ENCODE measurements at regions not wholly inside any gene's neighbourhood (a gene's known extent, or its start where the extent isn't known, plus 50 kb on each side); places are given as distances from the start of the nearest gene placed in this dataset.

GRCh38 chr5:167219298-167219697, 1072.1 kb upstream of the WWC1 start:
- Histone ChIP-seq H3K4me1 (ENCODE audit: control insufficient read depth, extremely low read depth, insufficient read depth, low read length) (no peaks in the 10 kb centered on the region), H2AFZ (ENCODE audit: low read depth, low read length) (no peak overlapping the region), H3K27ac (ENCODE audit: insufficient read depth, low read depth, low read length) (no peak overlapping the region), H3K4me2 (ENCODE audit: insufficient read depth, low read length) (no peak overlapping the region), H3K9me1 (replicated peaks; ENCODE audit: control insufficient read depth, extremely low read depth, insufficient read depth, low read length) (no peaks in the 10 kb centered on the region), H3K27me3 (ENCODE audit: control insufficient read depth in 2 of 2, insufficient read depth in 2 of 2, low read length in 2 of 2) (no peaks in the 10 kb centered on the region), H4K20me1 (replicated peaks; ENCODE audit: control insufficient read depth, extremely low read depth, insufficient read depth, low read length) (no peaks in the 10 kb centered on the region), H3K79me2 (ENCODE audit: control insufficient read depth, insufficient read depth, low read length) (no peaks in the 10 kb centered on the region), H3K4me3 (replicated peaks in 1 of 3; ENCODE audit: insufficient read depth in 1 of 3, low read depth in 1 of 3, low read length in 3 of 3) (no peak overlapping the region), H3K9ac (replicated peaks; ENCODE audit: extremely low read depth, insufficient read depth, low read length) (no peak overlapping the region), H3K36me3 (ENCODE audit: control insufficient read depth in 2 of 2, extremely low read depth in 1 of 2, insufficient read depth in 2 of 2, low read length in 2 of 2) (no peaks in the 10 kb centered on the region), H3K9me3 (replicated peaks; ENCODE audit: control insufficient read depth, insufficient read depth, low read length) (no peaks in the 10 kb centered on the region)
- intact Hi-C loops (cut with micrococcal nuclease), result no loop called here
- dilution Hi-C loops (cut with MboI; ENCODE audit: extremely low pct_ligation_motif_present, low sequenced_read_pairs), result no loop called here
- BruUV-seq (replicated peaks), result no TSS peak
- TF ChIP-seq CTCF (IDR thresholded peaks at IDR 0.05; ENCODE audit: extremely low read depth in 1 of 2, insufficient read depth in 1 of 2, low read depth in 1 of 2, low read length in 2 of 2), result no peak
- no peak for TF ChIP-seq MYC (IDR thresholded peaks at IDR 0.05; ENCODE audit: low read depth, low read length)
- no peak for TF ChIP-seq FOS (IDR thresholded peaks at IDR 0.05; ENCODE audit: borderline replicate concordance, insufficient read depth, low read length)
- TF ChIP-seq MAX (IDR thresholded peaks at IDR 0.05; ENCODE audit: insufficient read depth, insufficient read length), result no peak
- no peak for TF ChIP-seq JUN (IDR thresholded peaks at IDR 0.05; ENCODE audit: borderline replicate concordance, insufficient read depth, insufficient read length, low read depth)
- TF ChIP-seq GATA2 (IDR thresholded peaks at IDR 0.05; ENCODE audit: insufficient read depth, insufficient read length, low read depth, low read length), result no peak
- TF ChIP-seq EZH2 (IDR thresholded peaks at IDR 0.05; ENCODE audit: borderline replicate concordance, low read depth, low read length, severe bottlenecking), result no peak
- no peak for TF ChIP-seq POLR2A (IDR thresholded peaks at IDR 0.05; ENCODE audit: low read depth, low read length)
- no peak for TF ChIP-seq POLR2AphosphoS5 (IDR thresholded peaks at IDR 0.05; ENCODE audit: insufficient read depth, low read depth, low read length)
- ChIA-PET CTCF (no interaction called here), POLR2A (no interaction called here)
- FAIRE-seq (no peak), DNase-seq (ENCODE audit: low read depth, low spot score) (no peak)

Data from endothelial cell of umbilical vein (primary cell).